ENCODE measurements at regions not wholly inside any gene's neighbourhood (a gene's known extent, or its start where the extent isn't known, plus 50 kb on each side); places are given as distances from the start of the nearest gene placed in this dataset.

- DNase-seq (ENCODE audit: low read depth) = no peak
- TF ChIP-seq, protein P1, sequence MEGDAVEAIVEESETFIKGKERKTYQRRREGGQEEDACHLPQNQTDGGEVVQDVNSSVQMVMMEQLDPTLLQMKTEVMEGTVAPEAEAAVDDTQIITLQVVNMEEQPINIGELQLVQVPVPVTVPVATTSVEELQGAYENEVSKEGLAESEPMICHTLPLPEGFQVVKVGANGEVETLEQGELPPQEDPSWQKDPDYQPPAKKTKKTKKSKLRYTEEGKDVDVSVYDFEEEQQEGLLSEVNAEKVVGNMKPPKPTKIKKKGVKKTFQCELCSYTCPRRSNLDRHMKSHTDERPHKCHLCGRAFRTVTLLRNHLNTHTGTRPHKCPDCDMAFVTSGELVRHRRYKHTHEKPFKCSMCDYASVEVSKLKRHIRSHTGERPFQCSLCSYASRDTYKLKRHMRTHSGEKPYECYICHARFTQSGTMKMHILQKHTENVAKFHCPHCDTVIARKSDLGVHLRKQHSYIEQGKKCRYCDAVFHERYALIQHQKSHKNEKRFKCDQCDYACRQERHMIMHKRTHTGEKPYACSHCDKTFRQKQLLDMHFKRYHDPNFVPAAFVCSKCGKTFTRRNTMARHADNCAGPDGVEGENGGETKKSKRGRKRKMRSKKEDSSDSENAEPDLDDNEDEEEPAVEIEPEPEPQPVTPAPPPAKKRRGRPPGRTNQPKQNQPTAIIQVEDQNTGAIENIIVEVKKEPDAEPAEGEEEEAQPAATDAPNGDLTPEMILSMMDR (conservative IDR thresholded peaks at IDR 0.05; ENCODE audit: low read depth, low read length) = no peak
- H3K4me3 ChIP-seq (ENCODE audit: low read length) = no peak overlapping the region
Measured at GRCh38 chr2:100736121-100736915, 83.6 kb upstream of the NPAS2 start.

GRCh38 chr2:100739735-100740432 is 80.1 kb upstream of the NPAS2 start:
- TF ChIP-seq, protein P1 (conservative IDR thresholded peaks at IDR 0.05; ENCODE audit: low read depth, low read length) = no peak
- H3K4me3 ChIP-seq (ENCODE audit: low read length) = no peak overlapping the region
- DNase-seq (ENCODE audit: low read depth) = no peak

DNA sequence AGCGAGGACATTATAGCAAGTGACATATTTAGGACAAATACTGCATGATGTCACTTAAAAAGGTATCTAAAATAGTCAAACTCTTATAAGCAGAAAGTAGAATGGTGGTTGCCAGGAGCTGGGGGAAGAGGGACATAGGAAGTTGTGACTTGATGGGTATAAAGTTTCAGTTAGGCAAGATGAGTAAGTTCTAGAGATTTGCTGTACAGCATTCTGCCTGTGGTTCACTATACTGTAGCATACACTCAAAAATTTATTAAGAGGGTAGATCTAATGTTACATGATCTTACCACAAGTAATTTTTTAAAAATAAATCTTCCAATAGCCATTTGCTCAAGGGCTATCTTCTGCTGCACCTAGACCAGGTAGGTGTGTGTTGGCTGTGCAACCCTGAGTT is 78.1 kb upstream of the NPAS2 start:
- no peak for DNase-seq (ENCODE audit: low read depth)
- H3K4me3 ChIP-seq (ENCODE audit: low read length) = no peak overlapping the region
- TF ChIP-seq, protein P1 (conservative IDR thresholded peaks at IDR 0.05; ENCODE audit: low read depth, low read length) = no peak

- H3K4me3 ChIP-seq (ENCODE audit: low read length) = no peak overlapping the region
- no peak for DNase-seq (ENCODE audit: low read depth)
- TF ChIP-seq, protein P1 (conservative IDR thresholded peaks at IDR 0.05; ENCODE audit: low read depth, low read length) = no peak
Measured at GRCh38 chr2:100742277-100743254, 77.4 kb upstream of the NPAS2 start.

GRCh38 chr2:100743741-100744140 is 76.2 kb upstream of the NPAS2 start:
- TF ChIP-seq, protein P1 (conservative IDR thresholded peaks at IDR 0.05; ENCODE audit: low read depth, low read length) = no peak
- H3K4me3 ChIP-seq (ENCODE audit: low read length) = no peak overlapping the region
- no peak for DNase-seq (ENCODE audit: low read depth)

- TF ChIP-seq, protein P1 (conservative IDR thresholded peaks at IDR 0.05; ENCODE audit: low read depth, low read length) = no peak
- H3K4me3 ChIP-seq (ENCODE audit: low read length) = no peak overlapping the region
- no peak for DNase-seq (ENCODE audit: low read depth)
Measured at GRCh38 chr2:100744184-100744583, 75.8 kb upstream of the NPAS2 start.

Measured in retinal pigment epithelial cell (primary cell).